Keratinocyte (primary cell): ENCODE measurements at regions not wholly inside any gene's neighbourhood (a gene's known extent, or its start where the extent isn't known, plus 50 kb on each side); places are given as distances from the start of the nearest gene placed in this dataset.

Source experiments
- DNase-seq: peaks from one replicate; pipeline ENCODE4 v3.0.0-alpha.2; 2011; ENCODE audit warnings: low read depth, missing footprints, low spot score
- FAIRE-seq: peaks from 2 replicates; lab custom pipeline; 2011; peaks lifted over from hg19 to GRCh38; lab: Jason Lieb, UNC
- H2AFZ ChIP-seq: 2 replicates; pipeline ENCODE4 v1.6.0; 2012; ENCODE audit warnings: low read length, control low read depth, inconsistent platforms; ENCODE audit not compliant: control insufficient read depth
- H3K27ac ChIP-seq: 2 replicates; pipeline ENCODE4 v1.5.1; 2011; ENCODE audit warnings: low read length; ENCODE audit not compliant: control insufficient read depth, insufficient read depth
- H3K27me3 ChIP-seq: 3 replicates; pipeline ENCODE4 v1.6.0; 2011; ENCODE audit warnings: low read length; ENCODE audit not compliant: control insufficient read depth, insufficient read depth; ENCODE audit errors: extremely low read depth
- H3K36me3 ChIP-seq, 2 experiments: 2 replicates in 1 of 2; 3 replicates in 1 of 2; pipeline ENCODE4 v1.5.1; 2011; ENCODE audit warnings: low read length in 2 of 2, mild to moderate bottlenecking in 1 of 2; ENCODE audit not compliant: control insufficient read depth in 2 of 2, insufficient read depth in 2 of 2; ENCODE audit errors: extremely low read depth in 1 of 2
- H3K4me1 ChIP-seq: 3 replicates; pipeline ENCODE4 v1.5.1; 2011; ENCODE audit warnings: low read length; ENCODE audit not compliant: control insufficient read depth, insufficient read depth; ENCODE audit errors: extremely low read depth
- H3K4me2 ChIP-seq: 3 replicates; pipeline ENCODE4 v1.6.0; 2011; ENCODE audit warnings: low read depth, low read length; ENCODE audit not compliant: control insufficient read depth, insufficient read depth; ENCODE audit errors: extremely low read depth
- H3K4me3 ChIP-seq, 3 experiments: fragments of 200-600 bp in 1 of 3; sonication (generic) in 1 of 3; 2 replicates in 2 of 3; 3 replicates in 1 of 3; pipeline ENCODE4 v1.5.1; 2011 to 2016; ENCODE audit warnings: low read length in 3 of 3, mild to moderate bottlenecking in 3 of 3, control low read depth in 2 of 3, inconsistent platforms in 1 of 3, low read depth in 1 of 3, mixed read lengths in 1 of 3, mixed run types in 1 of 3, moderate library complexity in 1 of 3; ENCODE audit not compliant: control insufficient read depth in 2 of 3, insufficient read depth in 2 of 3; ENCODE audit errors: extremely low read depth in 1 of 3
- H3K79me2 ChIP-seq: 2 replicates; pipeline ENCODE4 v1.6.0; 2012; ENCODE audit warnings: low read length; ENCODE audit not compliant: control insufficient read depth, insufficient read depth
- H3K9ac ChIP-seq: 3 replicates; pipeline ENCODE4 v1.6.0; 2011; ENCODE audit warnings: low read length; ENCODE audit not compliant: control insufficient read depth, insufficient read depth; ENCODE audit errors: extremely low read depth
- H3K9me1 ChIP-seq: 3 replicates; pipeline ENCODE4 v1.6.0; 2011; ENCODE audit warnings: low read length; ENCODE audit not compliant: control insufficient read depth, insufficient read depth; ENCODE audit errors: extremely low read depth
- H3K9me3 ChIP-seq: 2 replicates; pipeline ENCODE4 v1.5.1; 2012; ENCODE audit warnings: low read depth, low read length; ENCODE audit not compliant: control insufficient read depth
- H4K20me1 ChIP-seq: 3 replicates; pipeline ENCODE4 v1.6.0; 2011; ENCODE audit warnings: low read length; ENCODE audit not compliant: control insufficient read depth, insufficient read depth; ENCODE audit errors: extremely low read depth
- EZH2 ChIP-seq: IDR thresholded peaks from one replicate; pipeline ENCODE4 v1.6.1; 2012; ENCODE audit warnings: inconsistent platforms, mild to moderate bottlenecking, low read length, moderate library complexity
- dilution Hi-C: fragments of 300-500 bp; cut with MboI; formaldehyde crosslinking; loops from one replicate; pipeline ENCODE4 v1.7.0; 2020; ENCODE audit warnings: low sequenced_read_pairs; ENCODE audit not compliant: extremely low pct_ligation_motif_present
- TF ChIP-seq, protein P1 (sequence below), 3 experiments: IDR thresholded peaks in 1 of 3; conservative IDR thresholded peaks in 1 of 3; optimal IDR thresholded peaks in 1 of 3; 2 replicates in 2 of 3; 3 replicates in 1 of 3; pipeline versions ENCODE3 to v1.5.1; 2011; ENCODE audit warnings: low read length in 3 of 3, mild to moderate bottlenecking in 3 of 3, moderate library complexity in 2 of 3, control low read depth in 1 of 3, inconsistent platforms in 1 of 3; ENCODE audit not compliant: insufficient read depth in 2 of 3; ENCODE audit errors: extremely low read depth in 1 of 3

DNA sequence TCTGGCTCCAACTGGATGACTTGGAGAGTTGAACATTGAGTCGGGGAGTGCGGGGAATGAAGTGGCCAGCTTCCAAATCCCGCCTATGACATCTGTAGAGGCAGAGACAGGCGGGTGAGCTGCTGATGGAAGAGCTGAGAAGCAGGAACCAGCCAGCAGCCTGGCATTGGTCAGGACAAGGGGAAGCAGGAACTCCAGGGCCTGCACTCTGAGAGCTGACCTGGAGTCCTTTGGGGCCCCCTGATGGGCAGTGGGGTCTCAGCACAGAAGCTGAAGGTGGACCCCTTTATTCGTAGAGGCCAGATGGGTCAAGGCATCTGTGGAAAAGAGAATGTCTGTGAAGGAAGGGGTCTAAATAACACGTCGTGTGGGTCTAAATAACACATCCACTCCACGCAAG is 57.0 kb downstream of the SEC61G start:
- Histone ChIP-seq H4K20me1 (no peaks in the 10 kb centered on the region), H3K9me3 (no peaks in the 10 kb centered on the region), H3K27me3 (peaks cover 13% of the 10 kb centered on the region), H3K9me1 (no peaks in the 10 kb centered on the region), H3K27ac (no peak overlapping the region), H3K36me3 (no peaks in the 10 kb centered on the region), H3K4me1 (peaks cover 4% of the 10 kb centered on the region), H3K9ac (no peak overlapping the region), H3K4me2 (no peak overlapping the region), H3K4me3 (no peak overlapping the region), H3K79me2 (no peaks in the 10 kb centered on the region), H2AFZ (no peak overlapping the region)
- TF ChIP-seq EZH2, result no peak
- TF ChIP-seq, protein P1, sequence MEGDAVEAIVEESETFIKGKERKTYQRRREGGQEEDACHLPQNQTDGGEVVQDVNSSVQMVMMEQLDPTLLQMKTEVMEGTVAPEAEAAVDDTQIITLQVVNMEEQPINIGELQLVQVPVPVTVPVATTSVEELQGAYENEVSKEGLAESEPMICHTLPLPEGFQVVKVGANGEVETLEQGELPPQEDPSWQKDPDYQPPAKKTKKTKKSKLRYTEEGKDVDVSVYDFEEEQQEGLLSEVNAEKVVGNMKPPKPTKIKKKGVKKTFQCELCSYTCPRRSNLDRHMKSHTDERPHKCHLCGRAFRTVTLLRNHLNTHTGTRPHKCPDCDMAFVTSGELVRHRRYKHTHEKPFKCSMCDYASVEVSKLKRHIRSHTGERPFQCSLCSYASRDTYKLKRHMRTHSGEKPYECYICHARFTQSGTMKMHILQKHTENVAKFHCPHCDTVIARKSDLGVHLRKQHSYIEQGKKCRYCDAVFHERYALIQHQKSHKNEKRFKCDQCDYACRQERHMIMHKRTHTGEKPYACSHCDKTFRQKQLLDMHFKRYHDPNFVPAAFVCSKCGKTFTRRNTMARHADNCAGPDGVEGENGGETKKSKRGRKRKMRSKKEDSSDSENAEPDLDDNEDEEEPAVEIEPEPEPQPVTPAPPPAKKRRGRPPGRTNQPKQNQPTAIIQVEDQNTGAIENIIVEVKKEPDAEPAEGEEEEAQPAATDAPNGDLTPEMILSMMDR (optimal IDR thresholded peaks at IDR 0.05 in 1 of 3, IDR thresholded peaks at IDR 0.05 in 1 of 3, conservative IDR thresholded peaks at IDR 0.05 in 1 of 3; ENCODE audit: extremely low read depth in 1 of 3, insufficient read depth in 2 of 3, low read length in 3 of 3), result no peak
- no peak for DNase-seq
- no peak for FAIRE-seq
- dilution Hi-C loops, result no loop called here

DNA sequence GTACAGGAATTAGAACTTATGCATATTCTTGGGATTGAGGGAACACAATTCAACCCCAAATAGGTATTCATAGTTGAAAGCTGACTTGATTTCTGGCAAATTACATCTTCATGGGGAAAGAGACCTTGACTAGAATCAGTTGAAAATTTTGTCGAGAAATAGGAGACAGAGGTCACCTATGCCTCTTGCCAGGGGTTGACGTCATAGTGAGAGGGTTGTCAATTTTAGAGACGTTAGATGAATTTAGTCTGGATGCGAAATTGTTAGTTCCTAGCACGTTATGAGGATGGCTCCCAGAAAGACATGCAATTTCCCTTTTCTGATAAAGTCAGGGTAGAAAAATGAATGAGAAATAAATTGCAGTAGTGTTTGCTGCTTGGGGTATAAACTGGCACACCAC is 59.3 kb downstream of the SEC61G start:
- H4K20me1 ChIP-seq, result no peaks in the 10 kb centered on the region
- no peaks in the 10 kb centered on the region for H3K79me2 ChIP-seq
- DNase-seq (no peak), FAIRE-seq (no peak)
- no peak overlapping the region for H3K27ac ChIP-seq
- H3K9ac ChIP-seq, result no peak overlapping the region
- H3K4me2 ChIP-seq, result no peak overlapping the region
- TF ChIP-seq, protein P1 (optimal IDR thresholded peaks at IDR 0.05 in 1 of 3, IDR thresholded peaks at IDR 0.05 in 1 of 3, conservative IDR thresholded peaks at IDR 0.05 in 1 of 3; ENCODE audit: extremely low read depth in 1 of 3, insufficient read depth in 2 of 3, low read length in 3 of 3), result no peak
- TF ChIP-seq EZH2, result no peak
- H2AFZ ChIP-seq, result no peak overlapping the region
- no peaks in the 10 kb centered on the region for H3K4me1 ChIP-seq
- peaks cover 13% of the 10 kb centered on the region for H3K27me3 ChIP-seq
- no peaks in the 10 kb centered on the region for H3K36me3 ChIP-seq
- no peak overlapping the region for H3K4me3 ChIP-seq
- H3K9me3 ChIP-seq, result no peaks in the 10 kb centered on the region
- no peaks in the 10 kb centered on the region for H3K9me1 ChIP-seq
- dilution Hi-C loops, result no loop called here
